ENCODE measurements at regions not wholly inside any gene's neighbourhood (a gene's known extent, or its start where the extent isn't known, plus 50 kb on each side); places are given as distances from the start of the nearest gene placed in this dataset.

- TF ChIP-seq CTCF (IDR thresholded peaks at IDR 0.05) (no peak), POLR2A (IDR thresholded peaks at IDR 0.05) (no peak)
Measured at GRCh38 chr12:110971936-110972335, 51.6 kb upstream of the MYL2 start.

All from heart left ventricle (tissue), 13 donors.